PC-9 (cell line): ENCODE measurements at regions not wholly inside any gene's neighbourhood (a gene's known extent, or its start where the extent isn't known, plus 50 kb on each side); places are given as distances from the start of the nearest gene placed in this dataset.

Experiments
- CTCF ChIP-seq: fragments of 200-600 bp; sonication (generic); conservative IDR thresholded peaks from 2 replicates; pipeline ENCODE4 v1.6.1; 2017; ENCODE audit warnings: mixed run types, antibody characterized with exemption, mild to moderate bottlenecking, moderate library complexity
- EZH2 ChIP-seq: fragments of 200-600 bp; sonication (generic); IDR thresholded peaks from 2 replicates; pipeline ENCODE4 v1.8.0; 2017; ENCODE audit warnings: antibody characterized with exemption, low read depth

- TF ChIP-seq CTCF (no peak), EZH2 (no peak)
These were observed 430.6 kb upstream of the RGMA start for GRCh38 chr15:93519599-93519998.
